ENCODE measurements at regions not wholly inside any gene's neighbourhood (a gene's known extent, or its start where the extent isn't known, plus 50 kb on each side); places are given as distances from the start of the nearest gene placed in this dataset.

DNA sequence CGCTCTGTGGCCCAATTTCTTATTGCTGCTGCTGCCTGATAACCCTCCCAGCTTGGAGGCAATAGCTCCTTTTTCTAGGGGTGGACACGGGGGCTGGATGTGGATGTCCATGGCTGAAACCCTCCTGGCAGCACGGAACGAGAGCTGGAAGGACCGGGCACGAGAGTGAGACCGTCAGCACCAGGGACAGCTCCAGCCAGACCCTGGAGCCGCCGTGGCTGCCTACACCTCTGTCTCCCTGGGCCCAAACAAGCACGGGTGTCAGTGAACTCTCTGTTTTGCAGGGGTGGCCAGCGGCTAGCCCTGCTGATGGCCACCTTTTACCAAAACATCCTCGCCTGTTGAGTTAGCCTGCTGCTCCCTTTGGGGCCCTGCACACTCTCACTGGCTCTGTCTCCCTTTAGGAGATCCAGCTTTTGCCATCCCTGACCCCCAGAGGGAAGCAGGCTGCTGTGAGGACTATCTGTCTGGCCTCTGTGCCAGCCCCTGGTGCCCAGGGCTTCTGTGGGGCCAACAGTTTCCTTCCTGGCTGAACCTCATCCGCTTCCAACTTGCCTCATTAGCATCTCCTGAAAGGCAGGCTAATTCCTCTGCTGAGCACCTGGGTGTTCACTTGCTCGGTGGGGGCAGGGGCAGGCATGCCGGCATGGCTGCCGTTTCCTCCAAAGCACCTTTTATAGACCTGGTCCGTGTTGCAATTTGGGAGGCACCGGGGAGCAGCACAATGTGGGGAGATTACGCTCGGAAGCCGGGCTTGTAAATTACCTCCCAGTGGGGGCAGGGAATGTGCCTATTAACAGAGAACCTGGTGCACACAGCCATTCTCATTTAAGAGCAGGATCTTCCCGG is 118.1 kb downstream of the ENGASE start (continued):
- TF ChIP-seq KDM5A (IDR thresholded peaks at IDR 0.05; ENCODE audit: borderline replicate concordance, low read length), result no peak
- no peak for TF ChIP-seq ZBTB38 (CRISPR knock-in tag; IDR thresholded peaks at IDR 0.05)
- 0 out of 2 replicates have a peak, but pooled peaks have one; percentile 24 for TF ChIP-seq ARNTL (CRISPR knock-in tag; IDR thresholded peaks at IDR 0.05)
- TF ChIP-seq, protein P1, sequence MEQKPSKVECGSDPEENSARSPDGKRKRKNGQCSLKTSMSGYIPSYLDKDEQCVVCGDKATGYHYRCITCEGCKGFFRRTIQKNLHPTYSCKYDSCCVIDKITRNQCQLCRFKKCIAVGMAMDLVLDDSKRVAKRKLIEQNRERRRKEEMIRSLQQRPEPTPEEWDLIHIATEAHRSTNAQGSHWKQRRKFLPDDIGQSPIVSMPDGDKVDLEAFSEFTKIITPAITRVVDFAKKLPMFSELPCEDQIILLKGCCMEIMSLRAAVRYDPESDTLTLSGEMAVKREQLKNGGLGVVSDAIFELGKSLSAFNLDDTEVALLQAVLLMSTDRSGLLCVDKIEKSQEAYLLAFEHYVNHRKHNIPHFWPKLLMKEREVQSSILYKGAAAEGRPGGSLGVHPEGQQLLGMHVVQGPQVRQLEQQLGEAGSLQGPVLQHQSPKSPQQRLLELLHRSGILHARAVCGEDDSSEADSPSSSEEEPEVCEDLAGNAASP (CRISPR knock-in tag; IDR thresholded peaks at IDR 0.05; ENCODE audit: borderline replicate concordance), result peak; percentile 27; the same call in 1 of the 2 replicates
- TF ChIP-seq EZH2 (conservative IDR thresholded peaks at IDR 0.05; ENCODE audit: low read depth, low read length), result no peak
- 0 out of 2 replicates have a peak, but pooled peaks have one; percentile 22 for TF ChIP-seq FOXO1 (CRISPR knock-in tag; IDR thresholded peaks at IDR 0.05)
- TF ChIP-seq SALL2 (CRISPR knock-in tag; IDR thresholded peaks at IDR 0.05), result 0 out of 2 replicates have a peak, but pooled peaks have one; percentile 52
- TF ChIP-seq SMAD1 (CRISPR knock-in tag; IDR thresholded peaks at IDR 0.05; ENCODE audit: borderline replicate concordance, low read depth), result no peak
- TF ChIP-seq SRSF4 (IDR thresholded peaks at IDR 0.05; ENCODE audit: low read depth, low read length, poor library complexity, severe bottlenecking), result no peak
- TF ChIP-seq, protein P2, sequence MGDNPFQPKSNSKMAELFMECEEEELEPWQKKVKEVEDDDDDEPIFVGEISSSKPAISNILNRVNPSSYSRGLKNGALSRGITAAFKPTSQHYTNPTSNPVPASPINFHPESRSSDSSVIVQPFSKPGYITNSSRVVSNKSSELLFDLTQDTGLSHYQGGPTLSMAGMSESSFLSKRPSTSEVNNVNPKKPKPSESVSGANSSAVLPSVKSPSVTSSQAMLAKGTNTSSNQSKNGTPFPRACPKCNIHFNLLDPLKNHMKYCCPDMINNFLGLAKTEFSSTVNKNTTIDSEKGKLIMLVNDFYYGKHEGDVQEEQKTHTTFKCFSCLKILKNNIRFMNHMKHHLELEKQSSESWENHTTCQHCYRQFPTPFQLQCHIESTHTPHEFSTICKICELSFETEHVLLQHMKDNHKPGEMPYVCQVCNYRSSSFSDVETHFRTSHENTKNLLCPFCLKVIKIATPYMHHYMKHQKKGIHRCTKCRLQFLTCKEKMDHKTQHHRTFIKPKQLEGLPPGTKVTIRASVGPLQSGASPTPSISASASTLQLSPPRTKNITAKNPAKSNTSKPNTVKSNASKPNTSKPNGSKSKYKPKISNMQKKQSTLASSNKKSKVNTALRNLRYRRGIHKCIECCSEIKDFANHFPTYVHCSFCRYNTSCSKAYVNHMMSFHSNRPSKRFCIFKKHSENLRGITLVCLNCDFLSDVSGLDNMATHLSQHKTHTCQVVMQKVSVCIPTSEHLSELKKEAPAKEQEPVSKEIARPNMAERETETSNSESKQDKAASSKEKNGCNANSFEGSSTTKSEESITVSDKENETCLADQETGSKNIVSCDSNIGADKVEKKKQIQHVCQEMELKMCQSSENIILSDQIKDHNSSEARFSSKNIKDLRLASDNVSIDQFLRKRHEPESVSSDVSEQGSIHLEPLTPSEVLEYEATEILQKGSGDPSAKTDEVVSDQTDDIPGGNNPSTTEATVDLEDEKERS (CRISPR knock-in tag; IDR thresholded peaks at IDR 0.05), result 0 out of 2 replicates have a peak, but pooled peaks have one; percentile 41
- TF ChIP-seq, protein P3, sequence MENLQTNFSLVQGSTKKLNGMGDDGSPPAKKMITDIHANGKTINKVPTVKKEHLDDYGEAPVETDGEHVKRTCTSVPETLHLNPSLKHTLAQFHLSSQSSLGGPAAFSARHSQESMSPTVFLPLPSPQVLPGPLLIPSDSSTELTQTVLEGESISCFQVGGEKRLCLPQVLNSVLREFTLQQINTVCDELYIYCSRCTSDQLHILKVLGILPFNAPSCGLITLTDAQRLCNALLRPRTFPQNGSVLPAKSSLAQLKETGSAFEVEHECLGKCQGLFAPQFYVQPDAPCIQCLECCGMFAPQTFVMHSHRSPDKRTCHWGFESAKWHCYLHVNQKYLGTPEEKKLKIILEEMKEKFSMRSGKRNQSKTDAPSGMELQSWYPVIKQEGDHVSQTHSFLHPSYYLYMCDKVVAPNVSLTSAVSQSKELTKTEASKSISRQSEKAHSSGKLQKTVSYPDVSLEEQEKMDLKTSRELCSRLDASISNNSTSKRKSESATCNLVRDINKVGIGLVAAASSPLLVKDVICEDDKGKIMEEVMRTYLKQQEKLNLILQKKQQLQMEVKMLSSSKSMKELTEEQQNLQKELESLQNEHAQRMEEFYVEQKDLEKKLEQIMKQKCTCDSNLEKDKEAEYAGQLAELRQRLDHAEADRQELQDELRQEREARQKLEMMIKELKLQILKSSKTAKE (CRISPR knock-in tag; IDR thresholded peaks at IDR 0.05; ENCODE audit: borderline replicate concordance), result no peak
- TF ChIP-seq, protein P4, sequence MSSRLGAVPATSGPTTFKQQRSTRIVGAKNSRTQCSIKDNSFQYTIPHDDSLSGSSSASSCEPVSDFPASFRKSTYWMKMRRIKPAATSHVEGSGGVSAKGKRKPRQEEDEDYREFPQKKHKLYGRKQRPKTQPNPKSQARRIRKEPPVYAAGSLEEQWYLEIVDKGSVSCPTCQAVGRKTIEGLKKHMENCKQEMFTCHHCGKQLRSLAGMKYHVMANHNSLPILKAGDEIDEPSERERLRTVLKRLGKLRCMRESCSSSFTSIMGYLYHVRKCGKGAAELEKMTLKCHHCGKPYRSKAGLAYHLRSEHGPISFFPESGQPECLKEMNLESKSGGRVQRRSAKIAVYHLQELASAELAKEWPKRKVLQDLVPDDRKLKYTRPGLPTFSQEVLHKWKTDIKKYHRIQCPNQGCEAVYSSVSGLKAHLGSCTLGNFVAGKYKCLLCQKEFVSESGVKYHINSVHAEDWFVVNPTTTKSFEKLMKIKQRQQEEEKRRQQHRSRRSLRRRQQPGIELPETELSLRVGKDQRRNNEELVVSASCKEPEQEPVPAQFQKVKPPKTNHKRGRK (CRISPR knock-in tag; IDR thresholded peaks at IDR 0.05), result no peak
- no peak for TF ChIP-seq SAFB2 (CRISPR knock-in tag; IDR thresholded peaks at IDR 0.05; ENCODE audit: borderline replicate concordance, low read depth)
- TF ChIP-seq ZNF747 (CRISPR knock-in tag; IDR thresholded peaks at IDR 0.05; ENCODE audit: borderline replicate concordance), result no peak
- TF ChIP-seq ZSCAN22 (CRISPR knock-in tag; IDR thresholded peaks at IDR 0.05), result no peak
- TF ChIP-seq GATAD2A (CRISPR knock-in tag; IDR thresholded peaks at IDR 0.05), result no peak
- TF ChIP-seq ASH2L (IDR thresholded peaks at IDR 0.05; ENCODE audit: insufficient read length, low read depth, low read length), result no peak

Measured in HepG2 (cell line).